Hepatocyte (in vitro differentiated cells): ENCODE measurements at regions not wholly inside any gene's neighbourhood (a gene's known extent, or its start where the extent isn't known, plus 50 kb on each side); places are given as distances from the start of the nearest gene placed in this dataset.
"Not testable (repeated sequence)": the region's sequence is repeated elsewhere in the genome, so short reads cannot be mapped to it uniquely, and the experiment has no call there.

Source experiments
- DNase-seq: peaks from one replicate; pipeline ENCODE4 v3.0.0-alpha.2; 2016; ENCODE audit warnings: low spot score
- H2AFZ ChIP-seq: fragments of 200-600 bp; sonication (generic); 2 replicates; pipeline ENCODE4 v1.6.0; 2016; ENCODE audit warnings: antibody characterized with exemption, mild to moderate bottlenecking
- H3K27ac ChIP-seq: fragments of 200-600 bp; sonication (generic); 2 replicates; pipeline ENCODE4 v1.5.1; 2016; ENCODE audit warnings: mild to moderate bottlenecking
- H3K27me3 ChIP-seq: fragments of 200-600 bp; sonication (generic); 2 replicates; pipeline ENCODE4 v1.6.1; 2016
- H3K36me3 ChIP-seq: fragments of 200-600 bp; sonication (generic); replicated peaks from 2 replicates; pipeline ENCODE4 v1.5.1; 2016; ENCODE audit warnings: low read depth; ENCODE audit not compliant: insufficient read depth
- H3K4me1 ChIP-seq: fragments of 200-600 bp; sonication (generic); 2 replicates; pipeline ENCODE4 v1.5.1; 2016; ENCODE audit warnings: mild to moderate bottlenecking, moderate library complexity; ENCODE audit not compliant: insufficient read depth
- H3K4me2 ChIP-seq: fragments of 200-600 bp; sonication (generic); 2 replicates; pipeline ENCODE4 v1.6.0; 2016
- H3K4me3 ChIP-seq: fragments of 200-600 bp; sonication (generic); 2 replicates; pipeline ENCODE4 v1.5.1; 2016; ENCODE audit warnings: mild to moderate bottlenecking
- H3K79me2 ChIP-seq: fragments of 200-600 bp; sonication (generic); 2 replicates; pipeline ENCODE4 v1.6.0; 2017; ENCODE audit warnings: mild to moderate bottlenecking
- H3K9me2 ChIP-seq: fragments of 200-600 bp; sonication (generic); replicated peaks from 2 replicates; pipeline ENCODE4 v1.6.0; 2017; ENCODE audit warnings: mild to moderate bottlenecking; ENCODE audit not compliant: insufficient read depth
- H3K9me3 ChIP-seq: fragments of 200-600 bp; sonication (generic); 2 replicates; pipeline ENCODE4 v1.5.1; 2016; ENCODE audit warnings: low read depth, mild to moderate bottlenecking
- H4K20me1 ChIP-seq: fragments of 200-600 bp; sonication (generic); 2 replicates; pipeline ENCODE4 v1.6.0; 2016; ENCODE audit warnings: mild to moderate bottlenecking; ENCODE audit not compliant: insufficient read depth, poor library complexity, severe bottlenecking
- CTCF ChIP-seq: fragments of 200-600 bp; sonication (generic); IDR thresholded peaks from 2 replicates; pipeline ENCODE4 v1.5.1; 2016; ENCODE audit warnings: antibody characterized with exemption, mild to moderate bottlenecking; ENCODE audit not compliant: poor library complexity
- EZH2 ChIP-seq: fragments of 200-600 bp; sonication (generic); IDR thresholded peaks from 2 replicates; pipeline ENCODE4 v1.6.1; 2016; ENCODE audit warnings: antibody characterized with exemption, mild to moderate bottlenecking, borderline replicate concordance
- EZH2phosphoT487 ChIP-seq: fragments of 200-600 bp; sonication (generic); IDR thresholded peaks from one replicate; pipeline ENCODE4 v1.6.1; 2018; ENCODE audit warnings: antibody characterized with exemption, mild to moderate bottlenecking, low read depth, moderate library complexity; ENCODE audit not compliant: unreplicated experiment, severe bottlenecking
- WGBS: methylation state at CpG from one replicate; pipeline ENCODE4 v1.1.6; 2016; ENCODE audit warnings: low lambda C conversion rate; ENCODE audit errors: missing lambda C conversion rate; 5-methylcytosine and 5-hydroxymethylcytosine counted together

- TF ChIP-seq EZH2phosphoT487 = no peak
- TF ChIP-seq CTCF = no peak
- TF ChIP-seq EZH2 = no peak
- no peaks in the 10 kb centered on the region for H3K4me1 ChIP-seq
Observed at GRCh38 chr2:187686416-187687024, 132.3 kb upstream of the TFPI start.

GRCh38 chr2:187687585-187687984 is 133.3 kb upstream of the TFPI start:
- no peaks in the 10 kb centered on the region for H4K20me1 ChIP-seq
- no peak overlapping the region for H2AFZ ChIP-seq
- H3K4me3 ChIP-seq = no peak overlapping the region
- no peaks in the 10 kb centered on the region for H3K27me3 ChIP-seq
- H3K4me1 ChIP-seq = no peaks in the 10 kb centered on the region
- H3K36me3 ChIP-seq = no peaks in the 10 kb centered on the region
- DNase-seq = no peak
- TF ChIP-seq CTCF (no peak), EZH2 (no peak), EZH2phosphoT487 (no peak)
- no peaks in the 10 kb centered on the region for H3K9me2 ChIP-seq
- no peak overlapping the region for H3K4me2 ChIP-seq
- H3K9me3 ChIP-seq = no peaks in the 10 kb centered on the region
- no peaks in the 10 kb centered on the region for H3K79me2 ChIP-seq
- WGBS = 91% methylated on average over 2 of the region's 2 CpGs
- no peak overlapping the region for H3K27ac ChIP-seq

More at GRCh38 chr2:187686416-187687024, 132.3 kb upstream of the TFPI start:
- H4K20me1 ChIP-seq = no peaks in the 10 kb centered on the region
- 85% methylated on average over 6 of the region's 6 CpGs for WGBS
- H3K4me2 ChIP-seq = no peak overlapping the region
- no peaks in the 10 kb centered on the region for H3K27me3 ChIP-seq
- H3K79me2 ChIP-seq = no peaks in the 10 kb centered on the region
- no peaks in the 10 kb centered on the region for H3K36me3 ChIP-seq
- no peak overlapping the region for H2AFZ ChIP-seq
- no peaks in the 10 kb centered on the region for H3K9me3 ChIP-seq
- no peak overlapping the region for H3K27ac ChIP-seq
- DNase-seq = no peak
- H3K4me3 ChIP-seq = no peak overlapping the region
- H3K9me2 ChIP-seq = no peaks in the 10 kb centered on the region

- Histone ChIP-seq H3K9me2 (no peaks in the 10 kb centered on the region), H3K4me3 (no peak overlapping the region), H3K27ac (no peak overlapping the region), H3K36me3 (no peaks in the 10 kb centered on the region), H3K27me3 (no peaks in the 10 kb centered on the region), H3K79me2 (no peaks in the 10 kb centered on the region), H4K20me1 (no peaks in the 10 kb centered on the region), H3K4me1 (no peaks in the 10 kb centered on the region), H3K4me2 (no peak overlapping the region), H3K9me3 (no peaks in the 10 kb centered on the region), H2AFZ (no peak overlapping the region)
- TF ChIP-seq CTCF = no peak
- no peak for TF ChIP-seq EZH2
- no peak for TF ChIP-seq EZH2phosphoT487
- no peak for DNase-seq
Observed at GRCh38 chr2:187689372-187689771, 135.1 kb upstream of the TFPI start.

- Histone ChIP-seq H3K36me3 (no peaks in the 10 kb centered on the region), H2AFZ (no peak overlapping the region), H3K4me1 (no peaks in the 10 kb centered on the region), H3K79me2 (no peaks in the 10 kb centered on the region), H3K9me2 (no peaks in the 10 kb centered on the region), H3K9me3 (no peaks in the 10 kb centered on the region), H3K4me2 (no peak overlapping the region), H3K27ac (no peak overlapping the region), H3K4me3 (no peak overlapping the region), H3K27me3 (no peaks in the 10 kb centered on the region), H4K20me1 (no peaks in the 10 kb centered on the region)
- DNase-seq = no peak
- 89% methylated on average over 3 of the region's 3 CpGs for WGBS
- TF ChIP-seq EZH2 = no peak
- TF ChIP-seq EZH2phosphoT487 = no peak
- TF ChIP-seq CTCF = no peak
Observed at GRCh38 chr2:187693923-187694322, 139.7 kb upstream of the TFPI start.

GRCh38 chr2:187696644-187697043 is 142.4 kb upstream of the TFPI start:
- DNase-seq, H2AFZ ChIP-seq, H3K79me2 ChIP-seq, H3K9me2 ChIP-seq, H3K4me2 ChIP-seq, H3K4me3 ChIP-seq, H4K20me1 ChIP-seq, H3K27ac ChIP-seq, H3K27me3 ChIP-seq, H3K9me3 ChIP-seq, H3K4me1 ChIP-seq, H3K36me3 ChIP-seq: not testable (repeated sequence)
- 95% methylated on average over 7 of the region's 7 CpGs for WGBS
